Effector CD8-positive, alpha-beta T cell (primary cell): ENCODE measurements at regions not wholly inside any gene's neighbourhood (a gene's known extent, or its start where the extent isn't known, plus 50 kb on each side); places are given as distances from the start of the nearest gene placed in this dataset.

Source experiments
- DNase-seq: peaks from one replicate; lab custom pipeline; 2025; lab: John Stamatoyannopoulos, UW

GRCh38 chr2:550860-551567 lies 126.2 kb downstream of the TMEM18 start:
- no peak for DNase-seq

GRCh38 chr2:545711-546650 lies 131.2 kb downstream of the TMEM18 start:
- no peak for DNase-seq

DNA sequence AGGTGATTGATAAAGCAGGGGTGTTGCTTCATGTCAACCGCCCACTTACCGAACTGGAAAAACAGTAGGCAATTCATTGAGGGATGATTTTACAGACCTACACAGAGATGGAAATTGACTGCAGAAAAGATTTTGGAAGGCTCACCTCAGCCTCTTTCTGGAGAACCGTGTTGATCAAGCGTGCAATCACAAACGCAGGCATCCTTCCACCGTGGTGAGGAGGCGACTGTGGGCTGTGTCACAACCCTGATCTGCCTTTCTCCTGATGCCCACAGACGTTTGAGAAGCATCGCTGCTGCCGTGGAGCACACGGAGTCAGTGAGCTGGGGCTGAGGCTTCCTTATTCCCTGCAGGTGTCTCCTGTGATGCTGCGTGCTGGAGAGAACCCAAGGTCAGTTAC lies 132.0 kb downstream of the TMEM18 start:
- no peak for DNase-seq

GRCh38 chr2:538646-539045 lies 138.6 kb downstream of the TMEM18 start:
- no peak for DNase-seq

DNA sequence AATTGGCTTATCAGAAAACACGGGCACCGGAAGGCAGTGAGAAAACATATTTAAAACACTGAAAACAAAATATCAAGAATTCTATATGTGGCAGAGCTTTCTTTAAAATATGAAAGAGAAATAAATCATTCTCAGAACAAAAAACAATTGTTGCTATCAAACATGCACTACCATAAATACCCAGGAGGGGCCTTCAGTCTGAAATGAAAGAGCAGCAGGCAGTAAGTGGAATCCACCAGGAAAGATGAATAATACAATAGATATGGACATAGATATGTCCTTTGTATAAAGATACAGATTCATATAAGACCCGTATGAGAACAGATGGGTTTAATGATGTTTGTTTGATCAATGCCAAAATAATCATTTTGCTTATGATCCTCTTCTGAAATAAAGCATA lies 142.0 kb downstream of the TMEM18 start:
- DNase-seq, result no peak

GRCh38 chr2:529852-530251 lies 147.4 kb downstream of the TMEM18 start:
- no peak for DNase-seq

- no peak for DNase-seq
These were observed 147.8 kb downstream of the TMEM18 start for GRCh38 chr2:529424-529823.

DNA sequence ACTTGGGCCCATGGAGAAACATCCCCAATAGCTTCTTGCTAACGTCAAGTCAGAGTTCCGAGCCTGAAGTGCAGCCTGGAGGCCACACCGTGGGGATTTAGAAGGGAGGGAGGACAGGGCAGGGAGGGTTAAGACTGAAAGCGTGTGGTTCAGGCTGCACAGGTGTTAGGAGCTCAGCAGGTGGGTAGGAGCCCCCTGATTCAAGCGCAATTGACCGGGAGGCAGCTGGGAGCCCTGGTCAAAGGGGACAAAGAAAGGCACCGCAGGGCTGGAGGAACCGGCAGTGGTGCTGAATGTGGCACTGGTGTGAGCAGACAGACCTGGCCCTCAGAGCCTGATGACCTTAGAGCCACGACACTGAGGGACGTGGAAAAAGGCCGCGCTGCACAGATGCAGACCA lies 149.6 kb downstream of the TMEM18 start:
- DNase-seq, result no peak

DNA sequence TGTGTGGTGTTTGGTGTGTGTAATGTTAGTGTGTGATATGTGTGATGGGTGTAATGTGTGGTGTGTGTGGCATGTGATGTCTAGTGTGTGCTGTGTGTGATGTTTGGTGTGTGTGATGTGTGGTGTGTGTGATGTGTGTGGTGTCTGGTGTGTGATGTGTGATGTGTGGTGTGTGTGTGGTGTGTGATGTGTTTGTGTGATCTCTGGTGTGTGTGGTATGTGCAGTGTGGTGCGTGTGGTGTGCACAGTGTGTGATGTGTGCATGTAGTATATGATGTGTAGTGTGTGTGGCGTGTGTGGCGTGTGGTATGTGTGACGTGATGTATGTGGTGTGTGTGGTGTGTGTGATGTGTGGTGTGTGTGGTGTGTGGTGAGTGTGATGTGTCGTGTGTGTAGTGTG lies 150.3 kb downstream of the TMEM18 start:
- no peak for DNase-seq

DNA sequence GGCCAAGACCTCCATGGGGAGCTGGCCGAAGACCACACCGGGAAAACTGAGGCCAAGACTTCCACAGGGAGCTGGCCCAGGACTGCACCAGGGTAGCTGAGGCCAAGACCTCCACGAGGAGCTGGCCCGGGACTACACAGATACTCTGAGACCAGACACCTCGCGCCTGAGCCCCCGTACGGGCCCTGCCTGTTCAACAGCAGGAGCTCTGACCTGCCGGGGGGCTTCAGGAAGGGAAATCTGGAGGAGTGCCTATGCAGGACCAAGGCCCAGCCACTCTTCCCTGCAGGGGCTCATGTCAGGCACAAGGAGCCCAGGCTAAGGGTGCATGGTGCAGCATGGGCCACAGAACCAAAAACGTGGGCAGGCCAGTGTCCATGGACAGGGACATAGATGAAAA lies 151.6 kb downstream of the TMEM18 start:
- no peak for DNase-seq

- DNase-seq, result no peak
These were observed 152.2 kb downstream of the TMEM18 start for GRCh38 chr2:525021-525420.

DNA sequence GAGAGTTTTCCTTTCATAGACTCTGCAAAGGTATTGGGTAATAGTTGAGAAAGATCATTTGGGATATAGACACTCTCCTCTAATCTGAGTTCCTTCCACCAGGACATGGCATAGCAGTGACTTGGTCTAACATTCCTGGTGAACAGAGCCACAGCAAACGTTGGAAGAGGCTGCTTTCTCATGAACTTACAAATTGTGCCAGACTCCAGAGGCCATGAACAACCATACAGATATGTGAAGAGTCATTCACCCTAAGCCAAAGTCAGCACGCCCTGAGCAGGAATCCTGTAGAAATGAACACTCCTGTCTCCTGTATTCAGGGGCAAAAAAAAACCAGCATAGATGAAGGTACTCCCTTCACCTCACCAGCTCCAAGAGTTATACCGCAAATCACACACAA lies 152.8 kb downstream of the TMEM18 start:
- DNase-seq, result no peak

DNA sequence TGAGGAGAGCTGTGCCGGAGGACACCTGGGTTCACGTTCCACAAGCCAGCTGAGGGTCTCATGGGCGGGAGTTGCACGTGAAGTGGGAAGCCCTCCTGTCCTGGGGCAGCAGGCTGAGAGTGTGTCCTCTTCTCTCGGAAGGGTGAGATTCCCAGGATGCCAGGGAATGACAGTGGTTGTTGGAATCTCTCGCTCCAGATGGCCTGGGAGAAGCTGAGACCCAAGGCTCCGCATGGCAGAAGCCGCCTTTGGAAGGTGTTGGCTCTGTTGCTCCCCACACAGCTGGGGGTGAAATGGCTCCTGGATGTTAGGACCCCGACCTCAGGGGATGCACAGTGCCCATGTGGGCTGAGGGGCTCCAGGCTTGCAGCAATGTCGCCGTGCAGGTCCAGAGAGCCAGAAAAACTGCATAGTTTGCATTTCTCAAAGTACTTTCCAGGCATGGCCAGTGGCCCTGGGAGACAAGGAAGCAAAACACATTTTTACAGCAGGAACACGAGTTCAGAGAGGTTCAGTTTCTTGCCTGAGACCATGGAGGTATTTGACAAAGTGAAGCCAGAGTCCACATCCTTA lies 153.4 kb downstream of the TMEM18 start:
- DNase-seq, result no peak

- DNase-seq, result no peak
These were observed 154.4 kb downstream of the TMEM18 start for GRCh38 chr2:522776-523175.

DNA sequence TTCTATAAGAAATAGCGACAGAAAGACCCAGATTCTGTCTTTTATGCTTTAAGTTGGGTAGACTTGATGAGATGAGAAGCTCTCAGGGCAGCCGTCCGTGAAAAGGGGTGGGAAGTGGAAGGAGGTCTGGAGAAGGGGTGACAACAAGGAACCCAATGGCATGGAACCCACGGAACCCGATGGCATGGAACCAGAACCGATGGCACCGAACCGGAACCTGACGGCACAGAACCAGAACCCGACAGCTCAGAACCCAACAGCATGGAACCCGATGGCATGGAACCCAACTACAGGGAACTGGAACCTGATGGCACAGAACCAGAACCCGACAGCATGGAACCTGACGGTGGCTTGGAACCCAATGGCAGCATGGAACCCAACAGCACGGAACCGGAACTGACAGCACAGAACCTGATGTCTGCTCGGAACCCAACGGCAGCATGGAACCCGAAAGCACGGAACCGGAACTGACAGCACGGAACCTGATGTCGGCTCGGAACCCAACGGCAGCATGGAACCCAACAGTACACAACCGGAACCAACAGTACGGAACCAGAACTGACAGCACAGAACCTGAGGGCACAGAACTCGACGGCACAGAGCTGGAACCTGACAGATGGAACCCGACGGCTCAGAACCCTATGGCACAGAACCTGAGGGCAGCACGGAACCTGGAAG lies 155.2 kb downstream of the TMEM18 start:
- no peak for DNase-seq

GRCh38 chr2:520663-521340 lies 156.4 kb downstream of the TMEM18 start:
- no peak for DNase-seq

DNA sequence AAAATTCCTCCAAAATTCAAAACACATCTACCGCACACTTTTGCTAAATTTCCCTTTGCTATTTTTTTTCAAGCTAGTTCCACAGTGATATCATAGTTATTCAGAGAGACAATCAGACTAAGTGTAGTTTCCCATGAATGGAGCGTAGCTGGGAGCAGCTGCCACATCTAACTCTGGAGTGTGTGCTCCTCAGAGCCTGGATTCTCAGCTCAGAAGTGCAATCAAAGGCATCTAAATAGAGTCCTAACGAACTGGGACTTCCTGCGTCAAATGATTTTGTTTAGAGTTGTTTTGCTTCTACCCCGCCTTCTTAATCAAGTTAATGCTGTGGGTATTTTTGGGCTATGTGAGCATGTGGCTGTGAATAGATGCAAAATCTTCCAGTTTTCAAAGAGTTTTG lies 160.3 kb downstream of the TMEM18 start:
- DNase-seq, result no peak

- no peak for DNase-seq
These were observed 161.1 kb downstream of the TMEM18 start for GRCh38 chr2:516131-516530.

DNA sequence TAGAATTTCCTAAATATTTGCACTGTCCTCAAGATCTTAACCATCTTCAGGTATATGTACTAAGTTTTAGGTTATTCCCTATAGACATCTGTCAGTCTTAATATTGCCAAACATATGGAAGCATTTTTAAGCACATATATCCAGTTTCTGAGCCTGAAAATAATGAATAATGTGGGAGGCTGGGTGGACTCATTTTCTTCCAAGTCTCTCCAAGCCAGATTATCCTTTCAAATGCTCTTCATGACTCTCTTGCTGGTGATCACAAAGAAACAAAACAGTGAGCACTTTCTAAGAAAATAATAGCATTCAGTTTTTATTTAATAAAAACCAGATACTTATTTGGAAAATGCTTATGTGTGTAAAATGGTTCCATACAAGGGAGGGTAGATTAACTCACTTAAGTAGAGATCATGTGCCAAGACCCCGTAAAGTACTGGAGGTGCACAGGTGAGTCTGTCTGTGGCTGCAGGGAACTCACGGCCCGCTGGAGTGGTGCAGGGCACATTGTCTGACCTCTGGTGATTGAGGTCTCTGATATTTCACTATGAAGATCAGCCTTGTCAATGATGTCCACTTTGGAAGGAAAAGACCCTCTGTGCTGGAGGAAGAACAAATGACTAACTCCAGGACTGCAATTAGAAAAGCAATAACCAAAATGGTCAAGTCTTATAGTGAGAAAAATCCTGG lies 161.6 kb downstream of the TMEM18 start:
- DNase-seq, result no peak

GRCh38 chr2:513981-514706 lies 163.1 kb downstream of the TMEM18 start:
- no peak for DNase-seq
